Left colon (tissue), 2 donors: ENCODE measurements at regions not wholly inside any gene's neighbourhood (a gene's known extent, or its start where the extent isn't known, plus 50 kb on each side); places are given as distances from the start of the nearest gene placed in this dataset.
"Not testable (repeated sequence)": the region's sequence is repeated elsewhere in the genome, so short reads cannot be mapped to it uniquely, and the experiment has no call there.

Experiments used
- ATAC-seq: fragments of 200-7000 bp; cut with Tn5 transposase; one replicate; pipeline ENCODE4 v1.9.1; 2020; ENCODE audit warnings: mild to moderate bottlenecking, moderate library complexity
- DNase-seq, 2 donors: peaks; one replicate each; pipeline ENCODE4 v3.0.0-alpha.2; 2020
- intact Hi-C, 2 donors: fragments of 100-400 bp; cut with DNase I in 1 of 2; cut with micrococcal nuclease in 1 of 2; formaldehyde crosslinking; loops; one replicate each; pipeline versions ENCODE4 v1.11.2 to v1.14.0; 2022; cut with DNase I, micrococcal nuclease
- donor health status: DM: no; HTN: no; CAD: no.
- donor health status: DM: yes; HTN: yes; CAD: no.

DNA sequence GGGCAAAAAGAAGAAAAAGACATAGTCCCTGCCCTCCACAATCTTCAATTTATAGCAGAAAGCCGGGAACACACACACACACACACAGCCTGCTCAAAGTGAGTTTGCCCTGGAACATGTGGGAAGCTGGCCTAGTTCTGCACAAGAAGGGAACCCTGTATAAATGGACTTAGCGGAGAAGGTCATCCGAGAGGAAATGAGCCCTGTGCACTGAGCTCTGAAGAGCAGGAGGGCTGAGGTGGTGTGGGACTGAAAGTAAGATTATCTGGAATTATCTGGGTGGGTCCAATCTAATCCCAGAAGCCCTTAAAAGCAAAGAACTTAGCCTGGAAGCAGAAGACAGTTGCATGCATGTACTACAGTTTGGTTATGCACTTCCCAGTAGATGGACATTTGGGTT lies 90.0 kb upstream of the CTSV start:
- no peak for DNase-seq
- no peak for ATAC-seq
- intact Hi-C loops, result no loop called here

DNA sequence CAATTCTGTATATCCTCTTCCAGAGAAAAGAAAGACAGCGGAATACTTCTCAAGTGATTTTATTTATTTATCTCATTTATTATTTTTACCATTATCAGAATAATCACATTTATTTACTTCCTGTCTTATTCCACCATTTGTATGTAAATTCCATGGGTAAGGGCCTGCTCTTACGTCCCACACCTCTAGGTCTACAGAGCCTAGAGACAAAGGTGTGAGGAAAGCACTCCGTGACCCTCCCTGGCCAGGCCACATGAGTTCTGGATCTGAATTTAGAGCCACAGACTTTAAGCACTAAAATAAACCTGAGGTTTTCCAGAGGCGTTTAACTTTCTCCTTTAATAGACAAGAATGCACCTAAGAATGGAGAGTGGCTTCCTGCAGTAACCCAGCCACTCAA lies 85.3 kb upstream of the CTSV start:
- no peak for ATAC-seq
- no peak for DNase-seq
- intact Hi-C loops, result no loop called here

GRCh38 chr9:97110696-97111095 lies 71.8 kb upstream of the CTSV start:
- ATAC-seq (no peak), DNase-seq (no peak)
- intact Hi-C loops, result no loop called here

DNA sequence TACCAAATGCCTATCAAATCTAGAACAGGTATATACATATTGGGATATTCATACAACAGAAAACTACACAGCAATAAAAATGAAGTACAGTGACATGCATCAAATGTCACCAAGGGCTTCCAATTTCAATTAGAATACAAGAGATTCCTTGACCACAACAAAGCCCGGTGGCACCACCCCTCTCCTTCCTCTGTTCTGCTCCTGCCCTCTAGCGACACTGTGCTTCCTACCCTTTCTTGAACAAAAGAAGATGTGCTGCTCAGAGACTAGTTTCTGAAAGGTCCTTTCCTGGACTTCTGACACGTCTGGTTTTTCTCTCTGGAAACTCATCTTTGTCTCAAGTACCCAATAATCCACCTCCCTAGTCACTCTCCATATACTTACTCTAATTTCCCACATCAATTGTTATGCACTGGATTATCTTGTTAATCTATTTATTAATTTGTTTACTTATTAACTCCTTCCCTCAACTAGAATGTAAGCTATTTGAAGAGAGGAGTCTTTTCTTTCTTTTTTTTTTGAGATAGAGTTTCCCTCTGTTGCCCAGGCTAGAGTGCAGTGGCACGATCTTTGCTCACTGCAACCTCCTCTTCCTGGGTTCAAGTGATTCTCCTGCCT lies 70.4 kb upstream of the CTSV start:
- ATAC-seq (peak; percentile 96), DNase-seq (peak; percentile 38 to 70)
- intact Hi-C loops, result no loop called here

DNA sequence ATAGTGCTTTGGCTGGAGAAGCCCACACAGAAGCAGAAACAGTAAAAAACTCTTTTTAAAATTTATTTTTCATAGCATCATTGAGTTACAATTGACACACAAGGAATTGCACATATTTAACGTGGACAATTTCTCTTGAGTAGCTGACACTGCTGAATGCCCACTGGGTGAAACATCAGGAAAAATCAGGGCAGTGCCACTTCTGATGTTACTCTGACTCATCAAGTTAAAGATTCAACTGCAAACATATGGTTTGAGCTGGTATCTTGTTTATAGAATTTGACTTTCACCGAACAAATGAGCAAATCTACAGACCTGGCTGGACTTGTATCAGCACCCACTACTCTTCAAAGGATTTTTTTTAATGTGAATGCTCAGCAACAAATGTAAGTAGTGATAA lies 66.3 kb upstream of the CTSV start:
- intact Hi-C loops, ATAC-seq, DNase-seq: not testable (repeated sequence)

DNA sequence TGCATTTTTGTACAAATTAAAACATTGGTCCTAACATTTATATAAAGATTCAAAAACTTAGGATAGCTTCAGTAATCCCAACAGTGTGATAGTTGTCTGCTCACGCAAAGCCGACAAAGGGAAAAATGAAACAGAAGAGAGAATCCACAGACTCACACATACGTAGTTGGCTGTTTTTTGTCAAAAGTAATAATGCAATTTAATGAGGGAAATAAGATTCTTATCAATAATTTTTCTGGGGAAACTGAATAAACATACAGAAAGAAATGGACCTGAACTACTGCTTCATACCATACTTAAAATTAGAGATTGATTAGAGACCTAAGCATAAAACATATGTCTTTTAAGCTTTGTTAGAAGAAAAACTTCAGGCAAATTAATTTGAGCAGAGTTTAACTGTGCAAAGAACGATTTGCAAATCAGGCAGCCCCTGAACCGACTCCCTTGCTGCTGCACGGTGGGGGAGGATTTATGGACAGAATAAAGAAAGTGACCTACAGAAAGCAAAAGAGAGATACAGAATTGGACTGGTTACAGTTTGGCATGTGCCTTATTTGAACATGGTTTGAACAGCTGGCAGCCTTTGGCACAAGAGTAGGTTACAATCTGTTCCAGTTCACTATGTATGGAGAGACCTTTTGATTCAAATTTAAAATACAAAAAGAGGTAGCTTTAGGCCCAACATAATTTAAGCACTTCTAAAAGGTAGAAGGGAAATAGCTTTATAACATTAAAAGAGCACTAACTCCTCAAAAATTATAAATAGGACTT lies 64.9 kb upstream of the CTSV start:
- ATAC-seq, intact Hi-C loops: not testable (repeated sequence)

GRCh38 chr9:97099540-97099939 lies 60.6 kb upstream of the CTSV start:
- DNase-seq, intact Hi-C loops, ATAC-seq: not testable (repeated sequence)

More for the DNA sequence above, 64.9 kb upstream of the CTSV start:
- not testable (repeated sequence) for DNase-seq

- intact Hi-C loops, result no loop called here
- no peak for ATAC-seq
- DNase-seq, result no peak
Measured at GRCh38 chr9:97096793-97097192, 57.9 kb upstream of the CTSV start.

DNA sequence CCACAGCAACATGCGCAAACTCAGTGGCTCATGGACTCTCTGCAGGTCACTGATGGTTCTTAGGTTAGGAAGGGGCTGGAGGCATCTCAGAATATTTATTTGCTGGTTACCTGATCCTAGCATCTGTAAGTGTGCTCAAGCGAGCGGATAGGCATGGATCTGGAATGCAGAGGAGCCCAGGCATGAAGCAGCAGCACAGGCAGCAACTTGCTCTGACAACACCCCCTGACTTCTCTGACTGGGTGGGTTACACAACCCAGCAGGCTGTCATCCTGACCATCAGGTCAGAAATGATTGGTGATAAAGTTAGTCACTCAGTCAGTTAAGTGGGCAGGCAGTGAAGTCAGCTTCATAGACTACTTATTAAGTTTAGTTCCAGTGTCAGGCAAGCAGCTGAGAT lies 50.4 kb upstream of the CTSV start:
- DNase-seq, ATAC-seq, intact Hi-C loops: not testable (repeated sequence)
